GM12874 (cell line): ENCODE measurements at regions not wholly inside any gene's neighbourhood (a gene's known extent, or its start where the extent isn't known, plus 50 kb on each side); places are given as distances from the start of the nearest gene placed in this dataset.

Experiments used
- TF ChIP-seq, protein P1 (sequence below): IDR thresholded peaks from 2 replicates; pipeline ENCODE4 v1.5.1; 2011; ENCODE audit warnings: low read depth, mild to moderate bottlenecking, control low read depth, low read length, moderate library complexity; ENCODE audit not compliant: insufficient read depth

DNA sequence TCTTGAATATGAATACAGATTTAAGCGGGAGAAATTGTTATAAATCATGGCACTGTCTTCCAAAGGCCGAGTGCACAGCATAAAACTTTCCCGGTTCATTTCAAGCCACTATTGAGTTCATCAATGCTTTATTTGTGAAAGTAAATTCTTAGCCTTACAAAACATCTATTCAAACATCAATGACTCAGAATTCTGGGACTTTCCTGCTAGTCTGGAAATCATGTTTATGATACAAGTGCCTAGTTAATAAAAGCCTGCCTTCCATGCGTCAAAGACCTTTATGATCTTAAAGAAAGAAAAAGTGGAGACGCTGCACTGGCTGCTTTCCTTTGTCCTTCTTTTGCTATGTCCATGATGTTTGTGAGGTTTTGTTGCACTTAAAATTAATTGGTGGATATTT lies 137.7 kb downstream of the SETD4 start:
- TF ChIP-seq, protein P1, sequence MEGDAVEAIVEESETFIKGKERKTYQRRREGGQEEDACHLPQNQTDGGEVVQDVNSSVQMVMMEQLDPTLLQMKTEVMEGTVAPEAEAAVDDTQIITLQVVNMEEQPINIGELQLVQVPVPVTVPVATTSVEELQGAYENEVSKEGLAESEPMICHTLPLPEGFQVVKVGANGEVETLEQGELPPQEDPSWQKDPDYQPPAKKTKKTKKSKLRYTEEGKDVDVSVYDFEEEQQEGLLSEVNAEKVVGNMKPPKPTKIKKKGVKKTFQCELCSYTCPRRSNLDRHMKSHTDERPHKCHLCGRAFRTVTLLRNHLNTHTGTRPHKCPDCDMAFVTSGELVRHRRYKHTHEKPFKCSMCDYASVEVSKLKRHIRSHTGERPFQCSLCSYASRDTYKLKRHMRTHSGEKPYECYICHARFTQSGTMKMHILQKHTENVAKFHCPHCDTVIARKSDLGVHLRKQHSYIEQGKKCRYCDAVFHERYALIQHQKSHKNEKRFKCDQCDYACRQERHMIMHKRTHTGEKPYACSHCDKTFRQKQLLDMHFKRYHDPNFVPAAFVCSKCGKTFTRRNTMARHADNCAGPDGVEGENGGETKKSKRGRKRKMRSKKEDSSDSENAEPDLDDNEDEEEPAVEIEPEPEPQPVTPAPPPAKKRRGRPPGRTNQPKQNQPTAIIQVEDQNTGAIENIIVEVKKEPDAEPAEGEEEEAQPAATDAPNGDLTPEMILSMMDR = no peak

DNA sequence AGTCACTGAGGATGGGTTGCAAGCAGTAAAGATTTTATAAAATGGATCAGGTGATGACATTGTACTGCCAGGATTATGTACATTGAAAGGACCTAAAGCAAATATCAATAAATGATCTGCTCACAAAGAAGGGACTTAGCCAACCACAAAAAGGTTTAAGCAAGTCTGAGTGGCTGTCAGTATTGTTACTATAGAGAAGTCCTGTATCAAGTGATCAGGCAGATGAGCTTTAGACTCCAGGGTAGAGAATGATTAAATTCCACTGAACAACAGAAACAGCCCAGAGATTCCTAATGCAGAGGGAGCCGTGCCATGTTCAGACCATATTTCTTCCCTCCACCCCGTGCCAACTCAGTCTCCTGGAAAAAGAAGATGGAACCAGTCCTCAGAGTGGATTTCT lies 138.9 kb downstream of the SETD4 start:
- TF ChIP-seq, protein P1 = no peak

DNA sequence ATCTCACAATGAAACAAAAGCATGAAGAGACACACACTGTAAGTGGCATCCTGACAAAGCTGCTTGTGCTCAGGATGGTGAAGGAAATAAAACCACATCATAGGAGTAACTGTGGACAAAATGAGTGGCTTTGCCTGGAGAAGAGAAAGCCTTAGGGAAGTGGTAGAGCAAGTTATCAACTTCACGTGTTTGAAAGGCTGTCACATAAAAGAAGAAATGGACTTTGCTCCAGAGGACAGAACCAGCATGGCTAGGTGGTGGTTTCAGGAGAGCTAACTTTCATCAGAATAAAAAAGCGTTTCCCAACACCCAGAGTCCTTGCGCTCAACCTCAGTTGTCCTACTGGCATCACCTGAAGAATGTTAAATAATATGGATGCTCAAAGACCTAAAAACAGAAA lies 139.9 kb downstream of the SETD4 start:
- TF ChIP-seq, protein P1 = no peak

DNA sequence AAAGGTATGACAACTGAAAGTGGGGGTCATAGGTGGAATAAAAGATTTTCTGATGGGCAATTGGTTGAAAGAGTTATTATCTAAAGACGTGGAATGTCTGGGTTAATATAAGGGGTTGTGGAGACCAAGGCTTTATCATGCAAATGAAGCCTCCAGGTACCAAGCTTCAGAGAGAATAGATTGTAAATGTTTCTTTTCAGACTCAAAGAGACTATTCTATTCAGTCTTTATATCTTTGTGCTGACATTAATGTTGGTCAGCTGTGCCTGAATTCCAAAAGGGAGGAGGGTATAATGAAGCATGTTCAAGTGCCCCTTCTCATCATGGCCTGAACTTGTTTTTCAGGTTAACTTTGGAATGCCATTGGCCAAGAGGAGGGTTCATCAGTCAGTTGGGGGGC lies 145.3 kb downstream of the SETD4 start:
- TF ChIP-seq, protein P1 = no peak

DNA sequence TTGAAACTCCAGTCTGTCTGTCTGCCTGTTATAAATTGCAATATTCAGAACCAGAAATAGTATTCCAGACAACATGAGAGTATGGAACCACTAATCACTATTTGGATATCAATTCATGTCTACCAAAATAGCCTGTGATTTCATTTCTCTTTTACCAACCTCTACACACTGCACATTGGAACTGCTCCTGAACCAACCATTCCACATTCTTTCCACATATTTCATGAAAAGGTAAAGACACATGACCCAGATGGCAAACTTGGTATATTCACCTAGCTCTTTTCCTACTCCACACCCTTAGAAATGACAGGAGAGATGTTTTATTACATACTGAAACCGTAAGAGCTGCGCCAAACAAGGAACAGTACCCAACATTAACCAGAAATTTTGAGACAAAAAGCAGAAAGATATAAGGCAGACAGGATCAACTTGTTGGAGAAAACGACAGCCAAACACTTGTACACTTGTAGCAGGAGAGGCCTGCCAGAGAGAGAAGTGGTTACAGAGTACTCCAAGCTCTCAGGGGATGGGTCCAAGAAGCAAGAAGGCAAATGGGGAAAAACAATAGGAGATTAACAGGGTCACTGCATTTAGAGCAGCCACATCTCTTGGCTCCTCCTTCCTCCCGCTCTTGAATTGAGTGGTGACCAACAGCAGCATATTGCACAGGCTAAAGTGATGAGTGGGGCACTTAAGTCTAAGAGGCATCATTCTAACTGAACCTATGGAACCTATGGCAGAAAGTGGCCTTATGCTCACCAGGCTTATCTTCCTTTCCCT lies 148.7 kb downstream of the SETD4 start:
- TF ChIP-seq, protein P1 = no peak

DNA sequence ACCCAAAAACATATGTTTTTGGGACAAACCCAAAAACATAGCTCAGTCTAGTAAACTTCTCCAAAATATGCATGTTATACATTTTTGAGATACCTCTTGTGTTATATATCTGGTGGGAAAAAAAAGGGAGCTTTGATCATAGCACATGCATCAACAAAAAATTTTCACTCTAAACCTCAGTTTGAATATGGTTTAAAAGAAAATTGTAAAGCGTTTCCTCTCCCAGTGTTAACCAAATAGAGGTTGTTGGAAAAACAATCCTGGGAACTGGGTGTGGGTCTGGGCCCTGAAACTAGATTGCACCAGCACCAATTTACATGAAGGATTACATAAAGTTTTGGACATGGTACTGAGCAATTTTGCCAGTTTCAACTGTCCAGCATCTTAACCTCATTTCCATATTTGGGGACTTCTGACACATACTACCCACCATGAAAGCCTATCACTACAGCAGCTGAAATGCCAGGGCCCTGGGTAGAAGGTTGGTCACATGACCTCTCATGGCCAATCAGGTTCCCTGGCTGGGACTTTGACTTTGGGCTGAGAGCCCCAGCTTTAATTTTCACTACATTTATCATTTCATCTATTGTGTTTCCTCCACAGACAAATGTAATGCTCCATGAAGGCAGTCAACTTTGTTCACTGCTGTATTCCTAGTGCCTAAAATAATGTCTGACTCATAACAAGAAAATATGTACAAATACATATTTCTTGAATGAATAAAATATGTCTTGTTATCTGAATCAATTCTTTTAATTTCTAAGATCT lies 150.7 kb downstream of the SETD4 start:
- TF ChIP-seq, protein P1 = no peak

DNA sequence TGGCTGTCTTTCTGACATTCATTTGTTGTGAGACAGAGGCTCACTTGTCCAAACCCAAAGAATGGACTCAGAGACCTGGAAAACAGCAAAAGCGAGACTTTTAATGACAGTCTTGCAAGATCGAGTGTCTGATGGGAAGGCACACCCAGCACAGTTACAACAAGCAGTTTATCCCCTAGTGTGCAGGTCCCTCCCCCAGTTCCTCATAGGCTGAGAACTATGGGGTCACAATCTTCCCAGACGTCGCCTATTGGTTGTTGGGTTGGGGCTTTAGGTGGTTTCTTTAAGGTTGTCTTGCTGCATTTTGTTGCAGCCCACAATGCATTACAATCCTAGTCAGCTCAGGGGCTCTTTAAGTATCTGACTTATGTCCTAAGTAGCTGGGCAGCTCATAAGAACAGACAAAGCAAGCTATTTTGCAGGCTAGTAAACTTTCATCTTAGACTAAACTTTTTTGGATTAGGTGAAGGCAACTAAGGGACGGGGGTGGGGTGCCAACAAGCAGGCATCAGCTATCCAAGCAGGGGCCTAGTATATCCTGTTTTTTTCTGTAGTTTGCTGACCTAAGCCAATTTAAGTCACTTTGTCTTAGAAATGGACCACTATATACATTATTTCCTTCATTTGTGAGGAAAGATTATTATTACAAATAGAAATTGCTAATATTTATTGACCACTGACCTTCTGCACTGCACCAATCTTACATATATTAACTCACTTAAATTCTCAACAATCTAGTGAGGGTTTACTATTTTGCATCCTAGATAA lies 151.8 kb downstream of the SETD4 start:
- TF ChIP-seq, protein P1 = no peak
